ENCODE measurements at regions not wholly inside any gene's neighbourhood (a gene's known extent, or its start where the extent isn't known, plus 50 kb on each side); places are given as distances from the start of the nearest gene placed in this dataset.

DNA sequence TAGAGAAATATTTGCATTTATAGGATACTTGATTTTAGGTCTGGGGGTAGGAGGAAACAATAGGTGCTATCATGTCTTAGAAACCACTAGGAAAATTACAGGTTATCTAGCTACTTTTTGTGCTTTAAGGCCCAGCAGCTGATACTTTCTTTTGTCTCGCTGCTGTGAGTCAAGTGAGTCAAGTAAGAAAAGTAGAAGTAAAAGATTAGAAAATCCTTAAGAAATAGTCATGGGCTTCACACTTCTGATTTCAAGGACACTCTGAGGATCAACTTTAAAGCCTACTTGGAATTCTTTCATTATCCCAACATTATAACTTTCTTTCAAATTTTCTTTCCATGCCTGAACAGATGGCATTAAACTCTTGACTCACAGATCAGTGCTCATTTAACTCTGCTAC, 95.2 kb upstream of the RBMS3 start (continued):
- TF ChIP-seq, protein P1, sequence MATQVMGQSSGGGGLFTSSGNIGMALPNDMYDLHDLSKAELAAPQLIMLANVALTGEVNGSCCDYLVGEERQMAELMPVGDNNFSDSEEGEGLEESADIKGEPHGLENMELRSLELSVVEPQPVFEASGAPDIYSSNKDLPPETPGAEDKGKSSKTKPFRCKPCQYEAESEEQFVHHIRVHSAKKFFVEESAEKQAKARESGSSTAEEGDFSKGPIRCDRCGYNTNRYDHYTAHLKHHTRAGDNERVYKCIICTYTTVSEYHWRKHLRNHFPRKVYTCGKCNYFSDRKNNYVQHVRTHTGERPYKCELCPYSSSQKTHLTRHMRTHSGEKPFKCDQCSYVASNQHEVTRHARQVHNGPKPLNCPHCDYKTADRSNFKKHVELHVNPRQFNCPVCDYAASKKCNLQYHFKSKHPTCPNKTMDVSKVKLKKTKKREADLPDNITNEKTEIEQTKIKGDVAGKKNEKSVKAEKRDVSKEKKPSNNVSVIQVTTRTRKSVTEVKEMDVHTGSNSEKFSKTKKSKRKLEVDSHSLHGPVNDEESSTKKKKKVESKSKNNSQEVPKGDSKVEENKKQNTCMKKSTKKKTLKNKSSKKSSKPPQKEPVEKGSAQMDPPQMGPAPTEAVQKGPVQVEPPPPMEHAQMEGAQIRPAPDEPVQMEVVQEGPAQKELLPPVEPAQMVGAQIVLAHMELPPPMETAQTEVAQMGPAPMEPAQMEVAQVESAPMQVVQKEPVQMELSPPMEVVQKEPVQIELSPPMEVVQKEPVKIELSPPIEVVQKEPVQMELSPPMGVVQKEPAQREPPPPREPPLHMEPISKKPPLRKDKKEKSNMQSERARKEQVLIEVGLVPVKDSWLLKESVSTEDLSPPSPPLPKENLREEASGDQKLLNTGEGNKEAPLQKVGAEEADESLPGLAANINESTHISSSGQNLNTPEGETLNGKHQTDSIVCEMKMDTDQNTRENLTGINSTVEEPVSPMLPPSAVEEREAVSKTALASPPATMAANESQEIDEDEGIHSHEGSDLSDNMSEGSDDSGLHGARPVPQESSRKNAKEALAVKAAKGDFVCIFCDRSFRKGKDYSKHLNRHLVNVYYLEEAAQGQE (IDR thresholded peaks at IDR 0.05; ENCODE audit: low read depth): no peak
- TF ChIP-seq YY1 (IDR thresholded peaks at IDR 0.05; ENCODE audit: extremely low read depth, insufficient replicate concordance, low read depth, low read length): no peak
- TF ChIP-seq, protein P2, sequence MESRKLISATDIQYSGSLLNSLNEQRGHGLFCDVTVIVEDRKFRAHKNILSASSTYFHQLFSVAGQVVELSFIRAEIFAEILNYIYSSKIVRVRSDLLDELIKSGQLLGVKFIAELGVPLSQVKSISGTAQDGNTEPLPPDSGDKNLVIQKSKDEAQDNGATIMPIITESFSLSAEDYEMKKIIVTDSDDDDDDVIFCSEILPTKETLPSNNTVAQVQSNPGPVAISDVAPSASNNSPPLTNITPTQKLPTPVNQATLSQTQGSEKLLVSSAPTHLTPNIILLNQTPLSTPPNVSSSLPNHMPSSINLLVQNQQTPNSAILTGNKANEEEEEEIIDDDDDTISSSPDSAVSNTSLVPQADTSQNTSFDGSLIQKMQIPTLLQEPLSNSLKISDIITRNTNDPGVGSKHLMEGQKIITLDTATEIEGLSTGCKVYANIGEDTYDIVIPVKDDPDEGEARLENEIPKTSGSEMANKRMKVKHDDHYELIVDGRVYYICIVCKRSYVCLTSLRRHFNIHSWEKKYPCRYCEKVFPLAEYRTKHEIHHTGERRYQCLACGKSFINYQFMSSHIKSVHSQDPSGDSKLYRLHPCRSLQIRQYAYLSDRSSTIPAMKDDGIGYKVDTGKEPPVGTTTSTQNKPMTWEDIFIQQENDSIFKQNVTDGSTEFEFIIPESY (IDR thresholded peaks at IDR 0.05; ENCODE audit: extremely low read depth, insufficient replicate concordance, low read length): no peak
- no peak for TF ChIP-seq SRF (IDR thresholded peaks at IDR 0.05; ENCODE audit: low read depth)

DNA sequence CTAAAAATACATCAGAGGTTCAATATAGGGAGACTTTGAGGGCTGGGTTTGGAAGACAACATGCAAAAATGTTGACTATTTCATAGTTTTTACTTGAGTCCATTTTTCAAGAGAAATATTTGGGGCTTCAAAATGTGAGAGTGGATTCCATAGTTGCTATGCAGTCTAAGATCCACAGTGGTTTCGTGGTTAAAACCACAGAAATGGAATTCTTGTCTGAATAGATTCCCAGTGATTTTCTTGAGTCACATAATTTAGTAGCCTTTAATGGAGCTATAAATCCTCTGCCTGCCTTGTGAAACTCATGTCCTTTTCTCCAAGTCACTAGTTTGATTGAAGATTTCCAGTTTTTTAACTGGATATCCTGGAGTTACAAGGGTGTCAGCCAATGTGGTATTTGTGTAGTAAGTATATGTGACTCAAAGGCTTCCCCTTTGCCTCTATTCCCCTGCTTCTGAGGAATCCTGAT, 94.7 kb upstream of the RBMS3 start:
- H3K4me2 ChIP-seq (ENCODE audit: low read length): peak overlapping the region; percentile 54
- intact Hi-C loops (cut with micrococcal nuclease): no loop called here
- BruUV-seq (replicated peaks): no TSS peak

More for the DNA sequence above, 94.7 kb upstream of the RBMS3 start:
- ChIA-PET RAD21 (ENCODE audit: low non-redundant PET in 1 of 2, low total read pairs in 2 of 2, uncharacterized antibody in 2 of 2, unreplicated experiment in 2 of 2) (no interaction called here), POLR2A (no interaction called here), CTCF (no interaction called here)
- Histone ChIP-seq H3K4me1 (ENCODE audit: control insufficient read depth in 1 of 2, insufficient read depth in 2 of 2, low read length in 2 of 2) (peaks cover 0 to 47% of the 10 kb centered on the region in 2 experiments; a peak in 2 of 4 replicates), H3K9me3 (ENCODE audit: control insufficient read depth in 1 of 2, insufficient read depth in 1 of 2, low read depth in 1 of 2, low read length in 2 of 2) (no peaks in the 10 kb centered on the region), H3K79me2 (ENCODE audit: insufficient read depth, low read length) (no peaks in the 10 kb centered on the region), H3K27me3 (ENCODE audit: insufficient read depth, low read length) (no peaks in the 10 kb centered on the region), H3K9ac (ENCODE audit: low read length) (no peak overlapping the region), H3K27ac (ENCODE audit: low read depth, low read length) (no peak overlapping the region; the same call in 1 of the 2 replicates), H3K4me3 (replicated peaks in 1 of 2; ENCODE audit: low read depth in 1 of 2, low read length in 2 of 2) (no peak overlapping the region), H2AFZ (ENCODE audit: low read depth, low read length, poor library complexity, severe bottlenecking) (no peak overlapping the region), H3K9me2 (ENCODE audit: insufficient read depth) (no peaks in the 10 kb centered on the region), H4K20me1 (ENCODE audit: insufficient read depth) (no peaks in the 10 kb centered on the region), H3K36me3 (ENCODE audit: control insufficient read depth in 1 of 2, insufficient read depth in 2 of 2, low read length in 2 of 2) (no peaks in the 10 kb centered on the region)
- TF ChIP-seq EGR1 (IDR thresholded peaks at IDR 0.05; ENCODE audit: low read depth) (no peak), SP1 (IDR thresholded peaks at IDR 0.05; ENCODE audit: low read depth) (no peak), YY1 (IDR thresholded peaks at IDR 0.05; ENCODE audit: extremely low read depth, insufficient replicate concordance, low read depth, low read length) (no peak)
- DNase-seq (ENCODE audit: low read depth, low spot score): peak; percentile 27
- ATAC-seq: peak; percentile 71

All from HCT116 (cell line).